Right ventricle myocardium inferior (tissue), 1 donor: ENCODE measurements at regions not wholly inside any gene's neighbourhood (a gene's known extent, or its start where the extent isn't known, plus 50 kb on each side); places are given as distances from the start of the nearest gene placed in this dataset.
"Not testable (repeated sequence)": the region's sequence is repeated elsewhere in the genome, so short reads cannot be mapped to it uniquely, and the experiment has no call there.

Source experiments
- ATAC-seq: fragments of 200-7000 bp; cut with Tn5 transposase; one replicate; pipeline ENCODE4 v1.9.1; 2020; ENCODE audit warnings: mild to moderate bottlenecking, moderate library complexity
- DNase-seq: peaks from one replicate; pipeline ENCODE4 v3.0.0; 2021; ENCODE audit errors: missing footprints
- intact Hi-C: fragments of 100-400 bp; cut with DNase I; formaldehyde crosslinking; loops from one replicate; pipeline ENCODE4 v1.11.0; 2022
- donor health status: DM: no; HTN: yes; CAD: no; lungs with severe emphysema.

- ATAC-seq (peak; percentile 87), DNase-seq (peak; percentile 67)
- intact Hi-C loops, result not testable (repeated sequence)
Measured at GRCh38 chr1:234816864-234817263, 206.9 kb upstream of the IRF2BP2 start.

- peak; percentile 85 for ATAC-seq
Measured at GRCh38 chr1:234816186-234816851, 206.3 kb upstream of the IRF2BP2 start.

GRCh38 chr1:234815295-234815815 is 205.4 kb upstream of the IRF2BP2 start:
- ATAC-seq, DNase-seq, intact Hi-C loops: not testable (repeated sequence)

More at GRCh38 chr1:234816186-234816851, 206.3 kb upstream of the IRF2BP2 start:
- intact Hi-C loops, result not testable (repeated sequence)
- DNase-seq, result peak; percentile 90

- ATAC-seq, DNase-seq, intact Hi-C loops: not testable (repeated sequence)
Measured at GRCh38 chr1:234814235-234814634, 204.3 kb upstream of the IRF2BP2 start.

GRCh38 chr1:234811824-234812223 is 201.8 kb upstream of the IRF2BP2 start:
- DNase-seq, intact Hi-C loops, ATAC-seq: not testable (repeated sequence)

GRCh38 chr1:234810726-234811125 is 200.7 kb upstream of the IRF2BP2 start:
- DNase-seq, intact Hi-C loops, ATAC-seq: not testable (repeated sequence)

GRCh38 chr1:234809854-234810245 is 199.9 kb upstream of the IRF2BP2 start:
- ATAC-seq, result peak; percentile 52
- intact Hi-C loops, DNase-seq: not testable (repeated sequence)

- DNase-seq, result not testable (repeated sequence)
- ATAC-seq, result peak; percentile 53
Measured at GRCh38 chr1:234808943-234809853, 199.2 kb upstream of the IRF2BP2 start.

GRCh38 chr1:234808459-234808858 is 198.5 kb upstream of the IRF2BP2 start:
- intact Hi-C loops, DNase-seq, ATAC-seq: not testable (repeated sequence)

More at GRCh38 chr1:234808943-234809853, 199.2 kb upstream of the IRF2BP2 start:
- intact Hi-C loops, result not testable (repeated sequence)

GRCh38 chr1:234807705-234808104 is 197.7 kb upstream of the IRF2BP2 start:
- intact Hi-C loops, DNase-seq, ATAC-seq: not testable (repeated sequence)

- ATAC-seq, DNase-seq, intact Hi-C loops: not testable (repeated sequence)
Measured at GRCh38 chr1:234802586-234802985, 192.6 kb upstream of the IRF2BP2 start.

- DNase-seq, intact Hi-C loops, ATAC-seq: not testable (repeated sequence)
Measured at GRCh38 chr1:234801636-234802035, 191.7 kb upstream of the IRF2BP2 start.

GRCh38 chr1:234801147-234801546 is 191.2 kb upstream of the IRF2BP2 start:
- ATAC-seq, intact Hi-C loops, DNase-seq: not testable (repeated sequence)

- intact Hi-C loops, ATAC-seq, DNase-seq: not testable (repeated sequence)
Measured at GRCh38 chr1:234800563-234800962, 190.6 kb upstream of the IRF2BP2 start.

GRCh38 chr1:234799021-234799689 is 189.2 kb upstream of the IRF2BP2 start:
- intact Hi-C loops, ATAC-seq, DNase-seq: not testable (repeated sequence)

- DNase-seq, ATAC-seq, intact Hi-C loops: not testable (repeated sequence)
Measured at GRCh38 chr1:234797216-234797615, 187.2 kb upstream of the IRF2BP2 start.

GRCh38 chr1:234796438-234796792 is 186.4 kb upstream of the IRF2BP2 start:
- DNase-seq, intact Hi-C loops, ATAC-seq: not testable (repeated sequence)

- DNase-seq, ATAC-seq, intact Hi-C loops: not testable (repeated sequence)
Measured at GRCh38 chr1:234795711-234796437, 185.9 kb upstream of the IRF2BP2 start.
